A673 (cell line): ENCODE measurements at regions not wholly inside any gene's neighbourhood (a gene's known extent, or its start where the extent isn't known, plus 50 kb on each side); places are given as distances from the start of the nearest gene placed in this dataset.

Experiments used
- BruUV-seq: library from RNA; stranded (reverse); fragments of 400-500 nt; replicated peaks from 2 replicates; lab custom pipeline; 2021; lab: Mats Ljungman, UMichigan
- CTCF ChIA-PET: fragments of 300-600 bp; sonication (Branson Sonifier 250); formaldehyde crosslinking; loops from one replicate; lab custom pipeline; 2022; ENCODE audit warnings: antibody characterized with exemption; lab: Charles Lee
- POLR2A ChIA-PET: fragments of 300-600 bp; sonication (Branson Sonifier 250); formaldehyde crosslinking; loops from one replicate; lab custom pipeline; 2022; ENCODE audit warnings: antibody characterized with exemption; ENCODE audit not compliant: low non-redundant PET; lab: Charles Lee
- DNase-seq: peaks from one replicate; pipeline ENCODE4 v3.0.0-alpha.2; 2015; ENCODE audit warnings: low spot score
- H3K27ac ChIP-seq: fragments of 200-600 bp; sonication (generic); 2 replicates; pipeline ENCODE4 v1.5.1; 2016; ENCODE audit warnings: mixed run types, low read depth, mild to moderate bottlenecking, mixed read lengths, antibody characterized with exemption, low read length; ENCODE audit not compliant: poor library complexity, severe bottlenecking
- H3K27me3 ChIP-seq: fragments of 200-600 bp; sonication (generic); replicated peaks from 2 replicates; pipeline ENCODE4 v1.6.1; 2017; ENCODE audit warnings: mixed run types, low read depth, mild to moderate bottlenecking, mixed read lengths, antibody characterized with exemption, low read length; ENCODE audit not compliant: insufficient read depth, poor library complexity
- H3K36me3 ChIP-seq: fragments of 200-600 bp; sonication (generic); 2 replicates; pipeline ENCODE4 v1.6.1; 2016; ENCODE audit warnings: mixed run types, mild to moderate bottlenecking, mixed read lengths, antibody characterized with exemption, low read length; ENCODE audit not compliant: insufficient read depth, poor library complexity, severe bottlenecking
- H3K4me1 ChIP-seq: fragments of 200-600 bp; sonication (generic); 2 replicates; pipeline ENCODE4 v1.6.1; 2017; ENCODE audit warnings: mixed run types, mild to moderate bottlenecking, mixed read lengths, antibody characterized with exemption, low read length; ENCODE audit not compliant: insufficient read depth, poor library complexity, severe bottlenecking
- H3K4me3 ChIP-seq: fragments of 200-600 bp; sonication (generic); 2 replicates; pipeline ENCODE4 v1.5.1; 2016; ENCODE audit warnings: low read depth, mixed run types, mild to moderate bottlenecking, mixed read lengths, low read length; ENCODE audit not compliant: poor library complexity, severe bottlenecking
- H3K9me3 ChIP-seq: fragments of 200-600 bp; sonication (generic); 2 replicates; pipeline ENCODE4 v1.6.1; 2016; ENCODE audit warnings: mixed run types, low read depth, mild to moderate bottlenecking, mixed read lengths, antibody characterized with exemption, low read length; ENCODE audit not compliant: poor library complexity, severe bottlenecking
- EZH2 ChIP-seq: fragments of 200-600 bp; sonication (generic); IDR thresholded peaks from 2 replicates; pipeline ENCODE4 v1.6.1; 2017; ENCODE audit warnings: borderline replicate concordance, low read depth, mild to moderate bottlenecking, mixed read lengths, antibody characterized with exemption, low read length; ENCODE audit not compliant: poor library complexity, severe bottlenecking
- intact Hi-C: fragments of 100-400 bp; cut with micrococcal nuclease; formaldehyde crosslinking; loops from one replicate; pipeline ENCODE4 v1.10.0; 2022; ENCODE audit not compliant: unreplicated experiment
- TF ChIP-seq, protein P1 (sequence below): fragments of 300-800, 200-600 bp; sonication (generic); conservative IDR thresholded peaks from 2 replicates; pipeline ENCODE4 v1.5.1; 2017; ENCODE audit warnings: low read depth, mild to moderate bottlenecking, antibody characterized with exemption, low read length, moderate library complexity, mixed read lengths

DNA sequence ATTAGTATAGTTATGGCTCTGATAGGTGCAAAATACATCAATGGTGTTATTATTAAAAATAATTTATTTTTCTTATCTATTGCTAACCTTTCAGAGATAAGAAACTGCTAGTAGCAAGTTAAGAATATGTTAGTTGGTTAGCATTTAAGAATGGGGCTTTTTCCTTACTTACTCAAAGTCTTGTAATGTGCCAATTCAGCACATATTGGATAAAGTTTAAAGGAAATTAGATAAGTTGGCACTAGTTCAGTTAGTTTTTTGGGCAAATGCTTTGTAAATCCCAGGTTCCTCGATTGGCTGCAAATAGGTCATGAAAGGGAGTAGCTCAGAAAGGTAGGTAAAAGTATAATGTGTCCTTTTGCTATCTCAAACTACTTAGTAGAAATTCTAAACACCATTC, 2806.7 kb downstream of the PCDH9 start:
- H3K9me3 ChIP-seq = no peaks in the 10 kb centered on the region
- no peaks in the 10 kb centered on the region for H3K27me3 ChIP-seq
- no peak overlapping the region for H3K27ac ChIP-seq
- no peaks in the 10 kb centered on the region for H3K36me3 ChIP-seq
- intact Hi-C loops = no loop called here
- BruUV-seq = no TSS peak
- CTCF ChIA-PET = no interaction called here
- POLR2A ChIA-PET = no interaction called here
- no peak for DNase-seq
- TF ChIP-seq, protein P1, sequence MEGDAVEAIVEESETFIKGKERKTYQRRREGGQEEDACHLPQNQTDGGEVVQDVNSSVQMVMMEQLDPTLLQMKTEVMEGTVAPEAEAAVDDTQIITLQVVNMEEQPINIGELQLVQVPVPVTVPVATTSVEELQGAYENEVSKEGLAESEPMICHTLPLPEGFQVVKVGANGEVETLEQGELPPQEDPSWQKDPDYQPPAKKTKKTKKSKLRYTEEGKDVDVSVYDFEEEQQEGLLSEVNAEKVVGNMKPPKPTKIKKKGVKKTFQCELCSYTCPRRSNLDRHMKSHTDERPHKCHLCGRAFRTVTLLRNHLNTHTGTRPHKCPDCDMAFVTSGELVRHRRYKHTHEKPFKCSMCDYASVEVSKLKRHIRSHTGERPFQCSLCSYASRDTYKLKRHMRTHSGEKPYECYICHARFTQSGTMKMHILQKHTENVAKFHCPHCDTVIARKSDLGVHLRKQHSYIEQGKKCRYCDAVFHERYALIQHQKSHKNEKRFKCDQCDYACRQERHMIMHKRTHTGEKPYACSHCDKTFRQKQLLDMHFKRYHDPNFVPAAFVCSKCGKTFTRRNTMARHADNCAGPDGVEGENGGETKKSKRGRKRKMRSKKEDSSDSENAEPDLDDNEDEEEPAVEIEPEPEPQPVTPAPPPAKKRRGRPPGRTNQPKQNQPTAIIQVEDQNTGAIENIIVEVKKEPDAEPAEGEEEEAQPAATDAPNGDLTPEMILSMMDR = no peak
- TF ChIP-seq EZH2 = no peak
- H3K4me3 ChIP-seq = no peak overlapping the region
- no peaks in the 10 kb centered on the region for H3K4me1 ChIP-seq

DNA sequence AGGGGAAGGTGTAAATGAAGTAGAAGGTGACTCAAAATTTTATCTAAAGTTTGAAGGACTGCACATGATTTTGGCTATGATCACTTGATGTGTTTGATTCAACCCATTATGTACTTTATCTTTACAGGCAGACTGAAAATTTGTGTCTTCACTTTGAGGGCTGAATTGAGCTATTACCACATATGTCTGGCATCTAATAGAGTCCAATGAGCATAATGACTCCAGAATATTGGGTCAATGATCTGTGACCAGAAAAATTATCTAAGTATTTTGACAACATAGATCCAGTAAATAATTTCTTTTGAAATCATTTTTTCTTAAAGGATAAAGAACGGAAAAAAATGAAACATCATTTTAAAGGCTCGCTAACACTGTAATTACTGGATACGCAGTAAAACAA, 2810.0 kb downstream of the PCDH9 start:
- Histone ChIP-seq H3K27ac (no peak overlapping the region), H3K36me3 (no peaks in the 10 kb centered on the region), H3K9me3 (no peaks in the 10 kb centered on the region), H3K4me1 (no peaks in the 10 kb centered on the region), H3K4me3 (no peak overlapping the region), H3K27me3 (no peaks in the 10 kb centered on the region)
- TF ChIP-seq, protein P1 = no peak
- no peak for TF ChIP-seq EZH2
- intact Hi-C loops = no loop called here
- DNase-seq = no peak
- no TSS peak for BruUV-seq
- ChIA-PET CTCF (no interaction called here), POLR2A (no interaction called here)

DNA sequence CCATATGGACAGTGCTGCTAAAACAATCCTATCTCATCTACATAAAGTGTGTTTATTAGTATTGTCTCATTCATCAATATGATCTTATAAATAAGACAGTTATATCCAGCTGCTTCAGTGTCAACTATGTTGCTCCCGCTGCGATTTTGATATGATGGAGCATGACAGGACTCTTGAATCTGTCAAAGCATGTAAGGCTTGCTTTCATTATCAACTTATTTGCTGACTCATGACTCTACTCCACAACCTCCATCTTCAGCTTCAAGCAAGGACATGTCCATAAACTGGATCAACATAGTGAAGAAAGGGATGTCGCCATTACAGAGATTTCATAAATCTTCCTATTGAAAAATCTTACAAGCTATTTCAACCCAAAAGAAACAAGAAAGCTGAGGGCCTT, 2812.6 kb downstream of the PCDH9 start:
- Histone ChIP-seq H3K27me3 (no peaks in the 10 kb centered on the region), H3K4me1 (no peaks in the 10 kb centered on the region), H3K27ac (no peak overlapping the region), H3K4me3 (no peak overlapping the region), H3K36me3 (no peaks in the 10 kb centered on the region), H3K9me3 (no peaks in the 10 kb centered on the region)
- intact Hi-C loops = no loop called here
- no peak for DNase-seq
- BruUV-seq = no TSS peak
- POLR2A ChIA-PET = no interaction called here
- TF ChIP-seq, protein P1 = no peak
- TF ChIP-seq EZH2 = no peak
- CTCF ChIA-PET = no interaction called here
